ENCODE measurements at regions not wholly inside any gene's neighbourhood (a gene's known extent, or its start where the extent isn't known, plus 50 kb on each side); places are given as distances from the start of the nearest gene placed in this dataset.

DNA sequence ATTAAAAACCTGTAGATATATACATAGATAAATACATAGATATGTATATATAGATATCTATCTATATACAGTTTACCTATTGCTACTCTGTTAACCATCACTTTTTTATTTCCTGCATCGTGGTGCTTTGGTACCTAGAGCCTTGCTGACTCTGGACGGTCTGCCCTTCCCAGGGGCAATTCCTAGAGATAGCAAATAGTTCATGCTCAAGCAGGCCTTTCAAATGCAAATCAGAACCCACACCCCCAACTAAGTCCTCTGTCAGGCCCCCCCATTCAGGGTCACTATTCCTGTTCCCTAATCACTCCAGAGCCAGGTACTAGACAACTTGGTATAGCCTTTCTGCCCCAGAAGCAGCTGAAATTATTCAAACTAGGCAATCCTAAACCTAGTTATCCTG, 273.5 kb upstream of the ADGRL3 start:
- TF ChIP-seq EZH2phosphoT487 (IDR thresholded peaks at IDR 0.05; ENCODE audit: insufficient read depth, low read depth) (no peak), EZH2 (IDR thresholded peaks at IDR 0.05; ENCODE audit: insufficient read depth, poor library complexity, severe bottlenecking) (no peak)

Measured in GM23248 (cell line).